H9 (cell line): ENCODE measurements at regions not wholly inside any gene's neighbourhood (a gene's known extent, or its start where the extent isn't known, plus 50 kb on each side); places are given as distances from the start of the nearest gene placed in this dataset.

Experiments
- DNase-seq: peaks from one replicate; pipeline ENCODE4 v3.0.0-alpha.2; 2017
- H2AFZ ChIP-seq: one replicate; pipeline ENCODE4 v1.6.1; 2013; ENCODE audit warnings: mild to moderate bottlenecking, low read length, control low read depth, moderate library complexity
- H2AK5ac ChIP-seq: 2 replicates; pipeline ENCODE4 v1.6.1; 2013; ENCODE audit warnings: low read length, control low read depth, mixed read lengths; ENCODE audit not compliant: insufficient read length
- H2BK120ac ChIP-seq: one replicate; pipeline ENCODE4 v1.6.1; 2013; ENCODE audit warnings: low read depth, mild to moderate bottlenecking, low read length, control low read depth, inconsistent platforms; ENCODE audit not compliant: poor library complexity, severe bottlenecking
- H2BK12ac ChIP-seq: 2 replicates; pipeline ENCODE4 v1.6.1; 2013; ENCODE audit warnings: low read length, control low read depth, mixed read lengths, low read depth; ENCODE audit not compliant: insufficient read length
- H2BK15ac ChIP-seq: 2 replicates; pipeline ENCODE4 v1.6.1; 2013; ENCODE audit warnings: low read depth, low read length, control low read depth
- H2BK20ac ChIP-seq: one replicate; pipeline ENCODE4 v1.6.1; 2013; ENCODE audit warnings: low read depth, mild to moderate bottlenecking, low read length, control low read depth, inconsistent platforms; ENCODE audit not compliant: poor library complexity, severe bottlenecking
- H2BK5ac ChIP-seq: 2 replicates; pipeline ENCODE4 v1.6.1; 2013; ENCODE audit warnings: low read length, control low read depth, mixed read lengths; ENCODE audit not compliant: insufficient read length
- H3K14ac ChIP-seq: 2 replicates; pipeline ENCODE4 v1.6.1; 2013; ENCODE audit warnings: low read length, control low read depth; ENCODE audit not compliant: insufficient read depth
- H3K18ac ChIP-seq: 2 replicates; pipeline ENCODE4 v1.6.1; 2013; ENCODE audit warnings: low read depth, mild to moderate bottlenecking, mixed read lengths, low read length, control low read depth; ENCODE audit not compliant: insufficient read length
- H3K23ac ChIP-seq: 2 replicates; pipeline ENCODE4 v1.6.1; 2013; ENCODE audit warnings: low read length, control low read depth, mixed read lengths, low read depth; ENCODE audit not compliant: insufficient read length
- H3K23me2 ChIP-seq: 2 replicates; pipeline ENCODE4 v1.6.1; 2013; ENCODE audit warnings: low read depth, mild to moderate bottlenecking, mixed read lengths, low read length, control low read depth; ENCODE audit not compliant: insufficient read length, poor library complexity, severe bottlenecking
- H3K27ac ChIP-seq: 2 replicates; pipeline ENCODE4 v1.5.1; 2013; ENCODE audit warnings: low read length, control low read depth, mixed read lengths, low read depth; ENCODE audit not compliant: insufficient read length
- H3K27me3 ChIP-seq: 2 replicates; pipeline ENCODE4 v1.6.1; 2013; ENCODE audit warnings: low read length, control low read depth, inconsistent platforms; ENCODE audit not compliant: insufficient read depth
- H3K4ac ChIP-seq: 2 replicates; pipeline ENCODE4 v1.6.1; 2013; ENCODE audit warnings: low read depth, mild to moderate bottlenecking, control low read depth, inconsistent platforms, low read length, moderate library complexity
- H3K4me1 ChIP-seq: 2 replicates; pipeline ENCODE4 v1.6.1; 2013; ENCODE audit warnings: low read length, control low read depth, inconsistent platforms; ENCODE audit not compliant: insufficient read depth
- H3K4me2 ChIP-seq: 2 replicates; pipeline ENCODE4 v1.6.1; 2013; ENCODE audit warnings: low read length, control low read depth, mixed read lengths; ENCODE audit not compliant: insufficient read length, insufficient read depth
- H3K56ac ChIP-seq: 2 replicates; pipeline ENCODE4 v1.6.1; 2013; ENCODE audit warnings: low read depth, mild to moderate bottlenecking, mixed read lengths, low read length, control low read depth; ENCODE audit not compliant: insufficient read length
- H3K79me1 ChIP-seq: 2 replicates; pipeline ENCODE4 v1.6.1; 2013; ENCODE audit warnings: low read depth, mild to moderate bottlenecking, moderate library complexity, low read length, control low read depth, inconsistent platforms; ENCODE audit not compliant: insufficient read depth, poor library complexity, severe bottlenecking
- H3K79me2 ChIP-seq: 2 replicates; pipeline ENCODE4 v1.6.1; 2013; ENCODE audit warnings: low read length, control low read depth, inconsistent platforms; ENCODE audit not compliant: insufficient read depth
- H3K9ac ChIP-seq: 2 replicates; pipeline ENCODE4 v1.6.1; 2013; ENCODE audit warnings: low read length, control low read depth, mixed read lengths; ENCODE audit not compliant: insufficient read length; ENCODE audit errors: extremely low read depth
- H3K9me3 ChIP-seq: one replicate; pipeline ENCODE4 v1.6.1; 2013; ENCODE audit warnings: low read depth, low read length, inconsistent platforms; ENCODE audit not compliant: control insufficient read depth
- H3T11ph ChIP-seq: one replicate; pipeline ENCODE4 v1.6.1; 2013; ENCODE audit warnings: mild to moderate bottlenecking, low read length, control low read depth, inconsistent platforms
- H4K20me1 ChIP-seq: one replicate; pipeline ENCODE4 v1.6.1; 2013; ENCODE audit not compliant: control insufficient read depth, insufficient read length, insufficient read depth
- H4K5ac ChIP-seq: 2 replicates; pipeline ENCODE4 v1.6.1; 2013; ENCODE audit warnings: low read depth, mild to moderate bottlenecking, mixed read lengths, low read length, control low read depth; ENCODE audit not compliant: insufficient read length
- H4K8ac ChIP-seq: replicated peaks from 2 replicates; pipeline ENCODE4 v1.6.1; 2013; ENCODE audit warnings: low read length, control low read depth, mixed read lengths, low read depth; ENCODE audit not compliant: insufficient read length
- H4K91ac ChIP-seq: 2 replicates; pipeline ENCODE4 v1.6.1; 2013; ENCODE audit warnings: low read depth, mild to moderate bottlenecking, moderate library complexity, mixed read lengths, low read length, control low read depth; ENCODE audit not compliant: insufficient read length
- H3K27ac Mint-ChIP-seq, 3 experiments: 2 replicates in 2 of 3; 3 replicates in 1 of 3; pipeline ENCODE4 v1.8.0; 2020 to 2021; ENCODE audit warnings: mixed read lengths in 3 of 3, mild to moderate bottlenecking in 1 of 3, moderate library complexity in 1 of 3
- H3K27me3 Mint-ChIP-seq: 2 replicates; pipeline ENCODE4 v1.8.0; 2021; ENCODE audit warnings: low read depth, mild to moderate bottlenecking, moderate library complexity, mixed read lengths
- H3K36me3 Mint-ChIP-seq, 3 experiments: 2 replicates in 2 of 3; 3 replicates in 1 of 3; pipeline ENCODE4 v1.8.0; 2020 to 2021; ENCODE audit warnings: low read depth in 3 of 3, mixed read lengths in 3 of 3; ENCODE audit not compliant: insufficient read depth in 1 of 3
- H3K4me1 Mint-ChIP-seq, 2 experiments: 2 replicates each; pipeline ENCODE4 v1.8.0; 2020; ENCODE audit warnings: mixed read lengths in 2 of 2
- H3K4me3 Mint-ChIP-seq, 2 experiments: 2 replicates in 1 of 2; 3 replicates in 1 of 2; pipeline ENCODE4 v1.8.0; 2020 to 2021; ENCODE audit warnings: mild to moderate bottlenecking in 2 of 2, mixed read lengths in 2 of 2, moderate library complexity in 1 of 2
- H3K9me3 Mint-ChIP-seq, 2 experiments: 2 replicates in 1 of 2; 3 replicates in 1 of 2; pipeline ENCODE4 v1.8.0; 2020; ENCODE audit warnings: mild to moderate bottlenecking in 2 of 2, mixed read lengths in 2 of 2, moderate library complexity in 1 of 2
- WGBS: extraction: QIAGEN DNeasy Blood & Tissue Kit; methylation state at CpG from one replicate; pipeline ENCODE4 v1.1.7; 2013; ENCODE audit warnings: missing lambda C conversion rate, low lambda C conversion rate, mixed read lengths; ENCODE audit not compliant: insufficient read length; ENCODE audit errors: extremely low coverage; 5-methylcytosine and 5-hydroxymethylcytosine counted together
- TF ChIP-seq, protein P1 (sequence below): fragments of 200-600 bp; sonication (generic); conservative IDR thresholded peaks from 3 replicates; pipeline ENCODE4 v1.8.0; 2021; ENCODE audit warnings: antibody characterized with exemption, mild to moderate bottlenecking

DNA sequence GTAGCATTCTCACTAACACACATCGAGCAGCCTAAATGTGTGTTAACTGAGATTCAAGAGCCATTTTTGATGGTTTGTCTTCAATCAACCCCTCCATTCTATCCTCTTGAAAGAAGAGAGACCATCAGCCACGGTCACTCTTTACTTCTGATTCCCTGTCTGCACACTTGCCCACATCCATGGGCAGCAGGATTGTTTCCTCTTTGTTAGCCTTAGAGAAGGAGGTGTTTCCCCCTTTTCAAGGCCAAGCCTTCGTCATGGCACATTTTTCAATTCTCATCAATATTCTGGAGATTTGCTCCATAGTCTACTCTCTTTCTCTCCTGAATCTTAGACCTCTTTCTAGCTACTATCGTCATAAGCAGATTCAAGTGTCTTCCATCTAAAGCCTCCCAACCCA lies 522.4 kb upstream of the NAALADL2 start:
- Histone ChIP-seq H2BK15ac (no peak overlapping the region), H3T11ph (no peak overlapping the region), H2AK5ac (no peak overlapping the region), H4K91ac (no peak overlapping the region), H3K79me2 (no peaks in the 10 kb centered on the region), H3K4ac (no peak overlapping the region), H2AFZ (no peak overlapping the region), H3K23me2 (no peaks in the 10 kb centered on the region), H2BK12ac (no peak overlapping the region), H3K4me2 (no peak overlapping the region), H3K27me3 (no peaks in the 10 kb centered on the region), H3K9ac (no peak overlapping the region), H3K79me1 (no peaks in the 10 kb centered on the region), H4K8ac (no peak overlapping the region), H2BK5ac (no peak overlapping the region), H3K27ac (no peak overlapping the region), H3K4me1 (no peaks in the 10 kb centered on the region; the same call in 1 of the 2 replicates), H2BK20ac (no peak overlapping the region), H3K14ac (no peak overlapping the region), H3K9me3 (no peaks in the 10 kb centered on the region), H3K18ac (no peak overlapping the region), H4K20me1 (no peaks in the 10 kb centered on the region), H4K5ac (no peak overlapping the region), H2BK120ac (no peak overlapping the region), H3K23ac (no peak overlapping the region), H3K56ac (no peak overlapping the region)
- H3K36me3 Mint-ChIP-seq = no peaks in the 10 kb centered on the region
- H3K4me3 Mint-ChIP-seq = no peak overlapping the region
- no peaks in the 10 kb centered on the region; a peak in 1 of 5 replicates for H3K9me3 Mint-ChIP-seq
- no peak for DNase-seq
- TF ChIP-seq, protein P1, sequence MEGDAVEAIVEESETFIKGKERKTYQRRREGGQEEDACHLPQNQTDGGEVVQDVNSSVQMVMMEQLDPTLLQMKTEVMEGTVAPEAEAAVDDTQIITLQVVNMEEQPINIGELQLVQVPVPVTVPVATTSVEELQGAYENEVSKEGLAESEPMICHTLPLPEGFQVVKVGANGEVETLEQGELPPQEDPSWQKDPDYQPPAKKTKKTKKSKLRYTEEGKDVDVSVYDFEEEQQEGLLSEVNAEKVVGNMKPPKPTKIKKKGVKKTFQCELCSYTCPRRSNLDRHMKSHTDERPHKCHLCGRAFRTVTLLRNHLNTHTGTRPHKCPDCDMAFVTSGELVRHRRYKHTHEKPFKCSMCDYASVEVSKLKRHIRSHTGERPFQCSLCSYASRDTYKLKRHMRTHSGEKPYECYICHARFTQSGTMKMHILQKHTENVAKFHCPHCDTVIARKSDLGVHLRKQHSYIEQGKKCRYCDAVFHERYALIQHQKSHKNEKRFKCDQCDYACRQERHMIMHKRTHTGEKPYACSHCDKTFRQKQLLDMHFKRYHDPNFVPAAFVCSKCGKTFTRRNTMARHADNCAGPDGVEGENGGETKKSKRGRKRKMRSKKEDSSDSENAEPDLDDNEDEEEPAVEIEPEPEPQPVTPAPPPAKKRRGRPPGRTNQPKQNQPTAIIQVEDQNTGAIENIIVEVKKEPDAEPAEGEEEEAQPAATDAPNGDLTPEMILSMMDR = no peak
- WGBS = no CpG with 5 or more reads among the region's 4 CpGs
- H3K4me1 Mint-ChIP-seq = peaks cover 10 to 13% of the 10 kb centered on the region in 2 experiments
- no peak overlapping the region; a peak in 1 of 7 replicates for H3K27ac Mint-ChIP-seq
- H3K27me3 Mint-ChIP-seq = peaks cover 2% of the 10 kb centered on the region; the same call in 1 of the 2 replicates
